ENCODE measurements at regions not wholly inside any gene's neighbourhood (a gene's known extent, or its start where the extent isn't known, plus 50 kb on each side); places are given as distances from the start of the nearest gene placed in this dataset.

DNA sequence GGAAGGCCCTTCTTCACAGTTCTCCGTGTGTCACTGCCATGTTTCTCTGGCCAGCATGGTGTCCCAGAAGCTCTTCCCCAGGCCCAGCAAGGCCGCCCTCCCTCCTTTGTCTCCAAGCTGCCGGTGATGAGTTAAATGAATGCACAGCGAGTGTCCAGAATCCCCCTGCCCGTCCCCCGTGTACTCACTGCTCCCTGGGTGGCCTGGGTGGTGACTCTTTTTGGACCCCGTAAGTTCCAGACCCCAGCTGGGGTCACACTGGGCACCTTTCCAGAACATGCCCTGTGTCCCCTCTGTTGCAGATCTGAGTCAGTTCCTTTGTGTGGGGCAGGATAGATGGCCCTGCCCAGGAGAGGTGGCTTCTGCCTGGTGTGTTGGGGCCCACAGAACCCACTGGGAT is 95.0 kb downstream of the MRPL36 start:
- no peak for DNase-seq

GRCh38 chr5:1704266-1704665 is 95.4 kb downstream of the MRPL36 start:
- no peak for DNase-seq

- no peak for DNase-seq
These were observed 96.1 kb downstream of the MRPL36 start for GRCh38 chr5:1703352-1704050.

DNA sequence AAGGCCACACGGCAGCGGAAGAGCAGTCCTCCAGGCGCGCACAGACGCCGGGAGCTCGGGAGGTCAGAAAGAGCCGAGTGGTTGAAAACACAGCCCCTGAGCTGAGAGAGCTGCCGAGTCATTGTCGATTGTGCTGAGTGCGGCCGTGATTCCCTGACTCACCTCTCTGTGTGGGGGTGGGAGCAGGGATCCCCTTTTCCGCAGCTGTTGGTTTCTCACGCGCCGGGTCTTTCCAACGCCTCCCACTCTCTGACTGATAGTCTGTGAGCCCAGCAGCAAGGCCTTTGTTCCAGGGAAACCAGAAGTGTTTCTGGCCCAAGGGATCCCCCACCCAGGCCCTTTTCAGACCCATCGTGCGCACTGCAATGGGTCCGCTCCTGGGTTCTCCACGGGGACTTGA is 97.3 kb downstream of the MRPL36 start:
- DNase-seq, result no peak

- DNase-seq, result no peak
These were observed 97.8 kb downstream of the MRPL36 start for GRCh38 chr5:1701884-1702283.

- no peak for DNase-seq
These were observed 98.3 kb downstream of the MRPL36 start for GRCh38 chr5:1701216-1701864.

DNA sequence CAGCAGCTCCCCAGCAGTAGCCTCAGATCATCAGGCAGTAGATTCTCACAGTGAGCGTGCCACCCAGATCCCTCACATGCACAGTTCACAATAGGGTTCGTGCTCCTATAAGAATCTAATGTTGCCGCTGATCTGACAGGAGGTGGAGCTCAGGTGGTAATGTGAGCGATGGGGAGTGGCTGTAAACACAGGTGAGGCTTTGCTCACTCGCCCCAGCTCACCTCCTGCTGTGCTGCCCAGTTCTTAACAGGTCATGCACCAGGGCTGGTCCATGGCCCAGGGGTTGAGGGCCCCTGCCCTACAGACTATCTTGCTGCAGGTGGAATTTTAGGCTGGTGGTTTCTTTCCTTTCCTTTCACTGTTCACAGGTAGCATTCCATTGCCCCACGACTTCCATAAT is 100.2 kb downstream of the MRPL36 start:
- DNase-seq, result no peak

DNA sequence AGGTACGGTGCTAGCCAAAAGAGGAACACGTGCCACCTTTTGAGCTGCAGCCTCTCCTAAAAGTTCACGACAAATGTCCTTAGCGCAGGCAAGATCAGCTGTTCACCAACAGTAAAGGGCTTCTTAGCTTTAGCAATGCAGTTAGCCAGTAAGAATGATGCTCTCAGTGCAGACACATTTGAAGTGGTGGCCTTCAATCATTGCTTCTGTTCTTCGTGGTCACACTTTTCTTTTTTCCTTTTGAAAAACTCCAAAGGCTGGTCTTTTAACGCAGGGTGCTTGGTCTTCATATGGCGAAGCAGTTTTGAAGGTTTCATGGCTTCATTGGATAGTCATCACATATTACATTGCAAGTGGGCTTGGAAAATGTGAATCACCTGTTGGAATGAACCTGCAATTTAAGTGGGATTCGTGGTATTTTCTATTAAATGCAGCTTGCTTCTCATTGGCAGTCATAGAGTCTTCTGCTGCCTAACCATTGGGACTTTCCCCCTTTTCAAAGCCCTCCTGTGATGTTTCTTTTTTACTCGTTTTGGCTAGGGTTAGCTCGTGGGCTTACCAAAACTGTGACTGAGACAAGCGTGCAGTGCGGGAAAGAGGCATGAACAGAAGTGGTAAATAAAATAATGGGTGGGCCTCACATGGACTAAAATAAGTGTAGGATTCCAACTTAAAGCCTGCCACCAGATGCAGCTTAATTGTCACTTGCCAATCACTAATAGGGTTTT is 100.9 kb downstream of the MRPL36 start:
- no peak for DNase-seq

DNA sequence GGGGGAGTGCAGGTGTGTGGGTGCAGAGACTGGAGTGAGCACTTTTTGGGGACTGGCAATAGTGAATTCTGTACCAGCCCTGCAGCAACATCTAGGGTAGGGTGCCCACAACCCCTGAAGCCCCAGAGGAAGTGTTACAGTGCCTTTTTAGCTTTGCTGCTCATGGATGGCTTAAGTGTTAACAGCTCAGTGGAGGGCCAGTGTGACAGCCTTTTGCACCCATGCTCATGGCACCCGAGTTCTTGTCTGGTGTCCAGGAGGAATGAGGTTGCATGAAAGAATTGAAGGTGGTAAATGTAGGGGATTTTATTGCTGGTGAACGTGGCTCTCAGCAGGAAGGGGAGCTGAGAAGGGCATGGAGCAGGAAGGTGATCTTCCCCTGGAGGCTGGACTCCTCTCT is 107.3 kb downstream of the MRPL36 start:
- no peak for DNase-seq

DNA sequence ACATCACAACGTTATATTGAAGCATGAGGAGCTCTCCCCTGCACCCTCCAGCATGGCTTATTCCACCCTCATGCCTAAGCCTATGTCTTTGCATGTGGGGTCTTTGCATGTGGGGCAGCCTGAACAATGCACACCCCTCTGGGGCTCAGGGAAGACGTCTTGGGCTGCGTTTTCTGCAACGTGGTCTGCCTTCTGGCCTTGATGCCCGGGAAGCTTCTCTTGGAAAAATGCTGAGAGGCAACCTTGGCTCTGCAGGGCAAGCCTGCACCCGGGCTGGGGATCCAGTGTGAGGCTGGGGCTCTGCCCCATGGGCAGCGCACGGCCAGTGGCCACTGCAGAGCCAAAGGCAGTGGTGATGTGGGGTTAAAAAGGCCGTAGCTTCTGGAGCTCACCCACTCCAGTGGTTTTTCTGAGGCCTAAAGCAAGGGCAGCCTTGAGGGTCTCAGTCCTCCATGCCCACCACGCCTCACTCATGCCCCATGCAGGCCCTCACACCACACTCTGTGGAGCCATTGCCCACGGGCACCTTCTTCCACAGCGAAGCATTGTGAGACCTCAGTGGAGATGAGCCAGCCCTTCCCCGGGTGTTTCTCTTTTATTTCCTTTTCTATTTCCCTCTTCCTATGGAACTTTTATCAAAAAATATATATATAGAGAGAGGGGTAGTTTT is 112.2 kb downstream of the MRPL36 start:
- no peak for DNase-seq

DNA sequence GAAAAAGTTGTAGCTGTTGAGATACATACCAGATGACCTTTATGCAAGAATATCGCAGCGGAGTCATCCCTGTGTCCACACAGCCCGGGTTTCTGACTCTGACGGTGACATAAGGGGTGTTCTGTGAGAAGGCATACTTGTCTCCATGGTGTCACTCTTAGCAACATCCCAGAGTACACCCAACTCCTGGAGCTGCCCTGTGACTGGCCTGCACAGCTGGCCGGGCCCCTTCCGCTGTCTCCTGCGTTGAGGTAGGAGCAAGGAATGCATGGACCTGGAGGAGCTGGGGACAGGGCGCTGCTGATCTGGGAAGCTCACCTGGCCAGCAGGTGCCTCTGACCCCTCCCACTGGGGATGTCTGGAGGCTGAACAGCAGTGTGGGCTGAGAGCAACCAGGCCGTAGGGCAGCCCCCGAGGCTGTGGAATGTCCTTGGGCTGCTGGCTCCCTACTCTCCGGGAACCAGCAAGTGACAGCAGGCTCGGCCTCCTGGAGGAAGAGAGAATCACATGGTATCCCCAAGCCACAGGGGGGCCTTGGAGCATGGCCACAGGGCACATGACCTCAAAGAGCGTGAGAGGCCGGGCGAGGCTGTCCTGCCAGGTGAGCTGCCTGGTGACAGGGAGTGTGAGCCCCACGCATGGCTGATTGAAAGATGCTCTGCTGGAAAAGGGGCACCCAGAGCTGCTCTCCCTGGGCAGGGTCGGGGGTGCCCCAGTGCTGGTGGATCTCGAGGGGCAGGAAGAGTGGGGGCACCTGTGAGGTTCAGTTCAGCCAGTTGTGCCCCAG is 113.4 kb downstream of the MRPL36 start:
- DNase-seq, result no peak

- DNase-seq, result no peak
These were observed 114.6 kb downstream of the MRPL36 start for GRCh38 chr5:1685066-1685465.

DNA sequence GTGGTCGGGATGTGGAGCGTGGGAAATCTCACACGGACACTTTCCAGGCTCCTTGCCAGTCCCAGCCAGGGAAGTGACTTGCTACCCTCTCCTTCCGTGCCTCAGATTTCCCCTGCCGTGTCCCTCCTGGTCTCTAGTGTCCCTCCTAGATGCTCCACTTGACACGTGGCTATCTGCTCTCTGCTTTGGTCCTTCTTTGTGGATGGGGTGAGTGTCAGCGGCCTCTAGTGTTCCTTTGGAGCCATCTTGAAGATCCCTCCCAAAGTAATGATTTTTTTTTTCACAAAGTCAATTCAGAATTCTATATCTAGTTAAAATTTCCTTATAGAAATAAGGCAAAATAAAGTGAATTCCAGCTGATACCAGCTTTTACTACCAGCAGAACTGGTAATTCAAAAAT is 117.7 kb downstream of the MRPL36 start:
- DNase-seq, result no peak

- DNase-seq, result no peak
These were observed 126.5 kb downstream of the MRPL36 start for GRCh38 chr5:1673042-1673677.

DNA sequence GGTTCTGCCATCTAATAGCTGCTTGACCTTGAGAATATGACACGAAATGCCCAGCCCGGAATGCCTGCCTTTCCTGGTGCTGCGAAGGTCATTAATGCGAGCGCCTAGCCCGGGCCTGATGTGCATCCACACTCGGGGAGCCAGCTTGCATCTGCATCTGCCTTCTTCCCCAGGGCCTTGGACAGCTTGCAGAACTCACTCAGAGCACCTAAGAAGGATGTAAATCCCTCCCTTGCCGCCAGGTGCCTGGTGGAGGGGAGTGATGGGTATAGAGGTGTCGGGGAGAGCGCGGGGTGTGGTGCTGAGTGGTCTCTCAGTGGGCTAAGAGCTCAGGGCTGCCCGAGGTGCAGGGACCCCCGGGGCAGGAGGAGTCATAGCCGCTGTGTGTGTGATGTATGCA is 127.2 kb downstream of the MRPL36 start:
- DNase-seq, result no peak

DNA sequence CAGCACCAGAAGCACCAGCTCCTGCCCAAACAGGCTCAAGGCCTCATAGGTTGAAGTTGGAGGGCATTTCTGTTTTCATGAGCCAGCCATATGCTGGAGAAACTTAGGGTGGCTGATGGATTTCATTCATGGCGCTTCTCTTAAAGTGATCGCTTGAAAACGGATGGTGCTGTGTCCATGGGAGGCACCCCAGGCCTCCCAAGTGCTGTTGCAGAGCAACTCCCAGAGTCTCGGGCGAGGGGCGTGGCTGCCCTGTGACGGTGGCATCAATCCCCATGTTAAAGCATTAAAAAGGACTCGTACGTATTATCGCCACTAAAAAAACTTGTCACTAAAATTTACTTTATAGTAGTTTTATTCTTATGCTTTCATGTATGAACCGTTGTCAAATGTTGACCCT is 128.3 kb downstream of the MRPL36 start:
- DNase-seq, result no peak

DNA sequence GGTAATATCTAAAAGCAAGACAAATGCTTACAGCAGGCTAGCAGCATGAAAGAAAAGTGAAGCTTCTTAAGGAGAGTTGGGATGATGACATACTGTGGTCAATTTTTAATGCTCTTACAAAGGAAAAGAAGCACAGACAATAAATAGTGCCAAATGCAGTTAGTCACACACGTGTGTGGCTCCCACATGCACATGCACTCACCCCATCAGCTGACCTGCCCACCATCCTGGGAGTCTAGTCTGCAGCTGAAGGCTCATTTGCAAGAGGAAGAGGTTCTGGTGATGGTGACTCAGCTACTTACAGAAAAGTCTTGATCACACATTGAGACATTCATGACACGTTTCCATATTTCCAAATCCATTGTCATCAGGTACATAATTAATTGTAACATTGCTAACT is 129.3 kb downstream of the MRPL36 start:
- no peak for DNase-seq

DNA sequence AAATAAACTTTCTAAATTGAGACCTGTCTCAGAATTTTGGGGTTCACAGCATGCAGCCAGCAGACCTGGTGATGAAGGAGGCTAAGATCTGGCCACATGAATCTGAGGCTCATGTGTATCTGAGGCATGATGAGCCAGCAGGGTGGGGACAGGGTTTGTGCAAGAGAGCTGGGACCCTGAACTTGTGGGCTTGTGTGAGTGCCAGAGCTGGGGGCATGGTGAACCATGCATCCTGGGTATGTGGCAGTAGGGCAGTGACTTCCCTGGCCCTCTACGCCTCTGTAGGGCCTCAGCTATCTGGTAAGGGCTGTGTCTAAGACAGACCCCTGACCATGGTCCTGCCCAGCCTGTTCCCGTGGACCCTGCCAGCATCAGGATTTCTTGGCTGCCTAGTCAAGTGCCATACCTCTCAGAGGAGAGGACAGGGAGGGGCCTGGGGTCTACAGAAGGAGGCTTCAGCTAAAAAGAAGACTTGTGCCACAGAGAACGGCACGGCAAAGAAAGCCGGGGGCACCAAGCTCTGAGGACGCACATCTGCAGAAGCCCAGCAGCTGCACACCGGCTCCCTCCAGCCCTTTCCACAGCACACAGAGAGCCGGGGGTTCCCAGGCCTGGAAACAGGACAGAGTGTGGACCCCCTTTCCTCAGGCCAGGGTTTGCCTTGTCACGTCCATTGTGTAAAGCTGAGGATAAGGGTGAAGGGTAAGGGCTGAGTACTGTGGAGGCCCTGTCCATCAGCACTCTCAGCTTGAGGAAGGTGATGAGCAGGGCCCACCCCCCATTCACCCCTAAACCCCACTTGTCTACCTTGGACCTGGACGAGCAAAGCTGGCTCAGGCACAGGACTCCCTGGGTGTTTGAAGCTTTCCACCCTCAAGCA is 130.1 kb downstream of the MRPL36 start:
- DNase-seq, result no peak

DNA sequence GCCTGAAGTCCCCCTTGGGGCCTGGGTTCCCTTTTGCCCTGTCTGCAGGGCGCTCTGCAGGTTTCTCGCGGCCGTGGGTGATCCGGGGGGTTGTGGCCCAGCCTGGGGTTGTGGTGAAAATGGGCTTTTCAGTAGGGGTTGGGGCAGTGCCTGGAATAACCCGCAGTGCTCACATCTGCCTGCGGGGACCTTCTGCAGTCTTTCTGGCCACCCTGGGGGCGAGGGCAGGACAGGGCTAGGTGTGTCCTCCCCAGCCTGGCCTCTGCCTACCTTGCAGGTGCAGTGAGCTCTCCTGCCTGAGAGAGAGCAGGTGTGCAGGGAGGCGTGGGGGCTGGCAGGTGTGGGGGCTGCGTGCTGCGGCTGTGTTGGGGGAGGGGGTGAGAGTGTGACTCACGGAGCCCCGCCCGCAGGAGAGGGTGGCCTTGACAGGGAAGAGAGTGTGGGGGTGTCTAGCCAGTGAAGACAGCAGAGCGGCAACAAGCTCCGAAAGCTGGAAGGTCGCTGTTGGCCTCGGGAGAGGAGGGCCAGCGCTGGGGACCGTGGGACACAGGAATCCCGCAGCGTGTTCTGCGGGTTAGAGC is 131.4 kb downstream of the MRPL36 start:
- DNase-seq, result no peak

DNA sequence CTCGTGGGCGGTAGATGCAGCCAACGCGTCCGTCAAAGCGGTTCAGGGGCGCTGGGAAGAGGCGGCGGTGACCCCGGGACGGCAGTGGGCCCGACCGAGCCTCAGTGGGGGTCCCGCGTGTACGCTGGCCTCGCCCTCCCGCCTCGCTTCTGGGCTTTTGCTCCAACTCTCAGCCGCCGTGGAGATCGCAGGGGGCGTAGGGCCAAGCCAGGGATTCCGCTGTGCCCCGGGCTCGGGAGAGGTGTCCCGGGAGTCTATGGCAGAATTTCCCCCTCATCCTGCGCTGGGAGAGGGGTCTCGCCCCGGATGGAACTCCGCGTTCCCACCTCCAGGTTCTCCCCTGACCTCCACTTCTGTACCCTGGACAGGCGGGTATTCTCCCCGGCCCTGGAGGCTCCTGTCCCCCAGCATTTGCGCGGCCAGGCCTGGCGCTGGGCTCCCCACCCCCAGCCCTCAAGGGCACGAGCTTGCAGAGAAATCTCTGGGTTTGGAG is 131.9 kb downstream of the MRPL36 start:
- no peak for DNase-seq
